Fibroblast of the aortic adventitia (primary cell): ENCODE measurements at regions not wholly inside any gene's neighbourhood (a gene's known extent, or its start where the extent isn't known, plus 50 kb on each side); places are given as distances from the start of the nearest gene placed in this dataset.

ENCODE experiments used
- DNase-seq: peaks from one replicate; pipeline ENCODE4 v3.0.0-alpha.2; 2010; ENCODE audit warnings: low read depth
- H3K4me3 ChIP-seq: 2 replicates; pipeline ENCODE4 v1.5.1; 2011; ENCODE audit warnings: low read depth, mild to moderate bottlenecking, control low read depth, low read length, moderate library complexity
- TF ChIP-seq, protein P1 (sequence below): IDR thresholded peaks from 2 replicates; pipeline ENCODE4 v1.5.1; 2011; ENCODE audit warnings: mild to moderate bottlenecking, low read length, control low read depth, inconsistent platforms; ENCODE audit not compliant: insufficient read depth

DNA sequence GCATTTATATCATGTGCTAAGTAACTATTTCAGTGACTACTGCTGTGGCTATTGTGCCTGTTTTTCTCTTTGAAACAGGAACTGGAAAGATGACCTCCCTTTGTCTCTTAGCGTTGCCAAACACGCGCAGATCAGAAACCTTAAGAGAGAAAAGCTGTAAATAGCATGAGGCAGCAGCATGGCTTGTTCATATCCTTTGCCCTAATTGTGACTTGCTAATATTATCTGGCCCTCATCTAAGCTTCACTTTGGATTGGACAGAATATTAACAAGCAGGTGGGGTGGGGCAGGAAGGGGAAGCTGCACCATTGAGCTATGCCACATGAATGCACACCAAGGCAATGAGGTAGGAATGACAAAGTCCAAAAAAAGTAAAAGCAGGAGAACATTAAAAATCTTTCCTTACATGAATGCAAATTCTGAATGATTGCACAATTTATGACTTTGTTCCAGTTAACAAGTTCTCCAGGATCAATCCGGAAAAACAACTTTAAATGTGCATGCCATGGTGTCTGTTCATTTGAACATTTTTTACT lies 128.4 kb downstream of the IRS1 start:
- DNase-seq: no peak
- H3K4me3 ChIP-seq: no peak overlapping the region
- TF ChIP-seq, protein P1, sequence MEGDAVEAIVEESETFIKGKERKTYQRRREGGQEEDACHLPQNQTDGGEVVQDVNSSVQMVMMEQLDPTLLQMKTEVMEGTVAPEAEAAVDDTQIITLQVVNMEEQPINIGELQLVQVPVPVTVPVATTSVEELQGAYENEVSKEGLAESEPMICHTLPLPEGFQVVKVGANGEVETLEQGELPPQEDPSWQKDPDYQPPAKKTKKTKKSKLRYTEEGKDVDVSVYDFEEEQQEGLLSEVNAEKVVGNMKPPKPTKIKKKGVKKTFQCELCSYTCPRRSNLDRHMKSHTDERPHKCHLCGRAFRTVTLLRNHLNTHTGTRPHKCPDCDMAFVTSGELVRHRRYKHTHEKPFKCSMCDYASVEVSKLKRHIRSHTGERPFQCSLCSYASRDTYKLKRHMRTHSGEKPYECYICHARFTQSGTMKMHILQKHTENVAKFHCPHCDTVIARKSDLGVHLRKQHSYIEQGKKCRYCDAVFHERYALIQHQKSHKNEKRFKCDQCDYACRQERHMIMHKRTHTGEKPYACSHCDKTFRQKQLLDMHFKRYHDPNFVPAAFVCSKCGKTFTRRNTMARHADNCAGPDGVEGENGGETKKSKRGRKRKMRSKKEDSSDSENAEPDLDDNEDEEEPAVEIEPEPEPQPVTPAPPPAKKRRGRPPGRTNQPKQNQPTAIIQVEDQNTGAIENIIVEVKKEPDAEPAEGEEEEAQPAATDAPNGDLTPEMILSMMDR: no peak

DNA sequence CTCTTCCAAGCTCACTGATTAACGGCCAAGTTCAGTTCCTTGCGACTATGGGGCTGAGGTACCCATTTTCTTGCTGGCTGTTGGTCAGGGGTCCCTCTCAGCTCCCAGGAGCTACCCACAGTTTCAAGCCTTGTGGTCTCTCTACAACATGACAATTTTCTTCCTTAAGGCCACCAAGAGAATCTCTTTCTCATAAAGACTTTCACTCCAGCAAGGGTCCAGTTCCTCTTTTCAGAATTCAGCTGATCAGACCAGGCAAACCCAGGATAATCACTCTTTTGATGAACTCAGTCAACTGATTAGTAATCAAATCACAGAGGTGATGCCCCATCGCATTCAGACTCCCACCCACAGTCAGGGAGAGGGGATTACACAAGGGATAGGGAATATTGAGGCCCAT lies 129.7 kb downstream of the IRS1 start:
- DNase-seq: no peak
- TF ChIP-seq, protein P1: no peak
- H3K4me3 ChIP-seq: no peak overlapping the region

DNA sequence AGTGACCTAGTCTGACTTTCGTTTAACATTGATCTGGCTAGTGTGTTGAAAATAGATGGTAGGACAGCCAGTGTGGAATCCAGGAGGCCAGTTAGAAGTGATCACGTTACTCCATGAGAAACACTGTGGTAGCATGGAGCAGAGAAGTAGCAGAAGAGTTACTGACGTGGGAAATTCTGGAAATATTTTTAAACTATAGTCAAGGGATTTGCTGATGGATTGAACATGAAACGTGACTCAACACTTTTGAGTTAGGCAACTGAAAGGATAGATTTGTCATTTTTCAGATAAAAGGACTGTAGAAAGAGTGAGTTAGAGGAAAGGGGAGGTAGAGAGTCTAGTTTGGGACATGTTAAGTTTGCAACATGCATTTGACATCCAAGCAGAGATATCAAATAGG lies 130.4 kb downstream of the IRS1 start:
- H3K4me3 ChIP-seq: no peak overlapping the region
- no peak for DNase-seq
- TF ChIP-seq, protein P1: no peak

DNA sequence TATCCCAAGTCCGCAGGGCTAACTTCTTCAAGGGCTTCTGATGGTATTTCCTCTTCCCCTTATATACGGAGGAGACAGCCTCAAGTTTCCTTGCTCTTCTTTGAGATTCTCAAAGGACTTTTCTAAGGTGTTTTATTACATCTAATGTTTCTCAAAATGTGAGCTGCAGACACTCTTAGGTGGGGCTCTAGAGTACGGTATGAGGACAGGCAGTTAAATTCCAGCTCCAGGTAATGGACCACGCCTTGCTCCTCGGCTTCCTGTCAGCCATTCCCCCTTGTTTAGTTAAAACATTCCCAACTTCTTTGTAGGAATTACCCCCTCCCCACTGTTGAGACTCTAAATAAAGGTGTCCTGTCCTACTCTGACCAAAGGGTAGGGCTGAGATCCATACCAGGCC lies 131.9 kb downstream of the IRS1 start:
- DNase-seq: no peak
- TF ChIP-seq, protein P1: no peak
- no peak overlapping the region for H3K4me3 ChIP-seq

DNA sequence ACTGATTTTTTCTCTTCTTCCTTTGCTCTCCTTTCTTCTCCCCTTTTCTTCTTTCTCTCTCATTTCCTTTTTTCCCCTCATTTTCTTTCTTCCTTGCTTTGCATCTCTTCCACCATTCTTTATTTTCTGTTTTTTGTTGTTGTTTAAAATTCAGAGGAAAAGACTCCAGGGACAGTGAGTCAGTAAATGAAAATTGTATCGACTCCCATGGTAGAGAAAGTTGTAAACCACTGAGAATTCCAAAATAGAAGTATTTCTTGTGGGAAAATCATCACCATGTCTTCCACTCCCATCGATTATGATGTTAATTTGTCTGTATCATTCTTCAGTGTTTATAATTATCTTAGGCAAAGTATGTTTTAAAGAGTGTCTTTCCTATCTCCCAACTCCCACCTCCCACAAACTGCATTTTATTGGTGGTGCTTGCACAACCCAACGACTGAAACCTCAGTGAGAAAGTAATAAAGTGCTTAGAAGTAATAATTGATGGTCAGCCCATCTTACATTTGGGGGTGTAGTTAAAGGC lies 134.3 kb downstream of the IRS1 start:
- DNase-seq: no peak
- no peak overlapping the region for H3K4me3 ChIP-seq
- TF ChIP-seq, protein P1: no peak

DNA sequence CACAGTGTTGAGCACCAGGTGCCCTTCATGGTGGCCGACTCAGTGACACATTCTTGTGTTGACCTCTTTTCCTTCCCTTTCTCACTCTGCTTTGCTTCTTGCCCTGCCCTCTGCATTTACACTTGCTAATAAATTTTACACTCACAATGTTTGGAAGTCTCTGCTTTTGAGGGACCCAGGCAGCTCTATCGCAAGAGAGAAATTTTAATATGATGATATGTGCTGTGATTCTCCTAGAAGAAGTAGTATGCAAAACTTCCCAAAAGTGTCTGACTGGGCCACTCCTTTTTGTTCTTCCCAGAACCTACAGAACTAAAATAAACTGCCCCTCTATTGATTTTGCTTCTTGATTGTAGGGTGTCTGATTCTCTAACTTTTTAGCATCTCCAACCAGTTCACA lies 135.0 kb downstream of the IRS1 start:
- DNase-seq: no peak
- TF ChIP-seq, protein P1: no peak
- no peak overlapping the region for H3K4me3 ChIP-seq

DNA sequence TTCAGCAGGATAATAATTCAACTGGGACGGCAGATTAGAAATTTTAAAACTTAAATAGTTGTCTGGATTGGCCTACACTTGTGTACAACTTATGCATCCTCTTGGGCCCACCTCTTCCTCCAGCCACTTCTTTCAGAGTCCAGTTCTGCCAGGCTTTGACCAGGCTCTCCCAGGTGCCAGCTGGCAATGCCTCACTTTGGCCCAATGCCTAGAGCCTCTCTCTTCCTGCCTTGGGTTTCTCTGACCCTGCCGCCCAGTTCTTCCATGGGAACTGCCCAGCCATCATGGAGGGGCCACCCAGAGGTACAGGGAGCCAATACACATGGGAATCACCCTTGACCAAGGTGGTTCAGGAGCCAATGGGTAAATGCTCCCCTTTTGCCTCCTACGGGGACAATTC lies 135.5 kb downstream of the IRS1 start:
- no peak overlapping the region for H3K4me3 ChIP-seq
- TF ChIP-seq, protein P1: no peak
- DNase-seq: no peak
